ENCODE measurements at regions not wholly inside any gene's neighbourhood (a gene's known extent, or its start where the extent isn't known, plus 50 kb on each side); places are given as distances from the start of the nearest gene placed in this dataset.

GRCh38 chr5:57663466-57663865 lies 180.9 kb upstream of the ACTBL2 start:
- no peak overlapping the region for H3K4me3 ChIP-seq (ENCODE audit: low read depth, low read length)
- no peaks in the 10 kb centered on the region; the same call in 1 of the 2 replicates for H3K27me3 ChIP-seq (ENCODE audit: control insufficient read depth, insufficient read depth, low read length)
- TF ChIP-seq, protein P1, sequence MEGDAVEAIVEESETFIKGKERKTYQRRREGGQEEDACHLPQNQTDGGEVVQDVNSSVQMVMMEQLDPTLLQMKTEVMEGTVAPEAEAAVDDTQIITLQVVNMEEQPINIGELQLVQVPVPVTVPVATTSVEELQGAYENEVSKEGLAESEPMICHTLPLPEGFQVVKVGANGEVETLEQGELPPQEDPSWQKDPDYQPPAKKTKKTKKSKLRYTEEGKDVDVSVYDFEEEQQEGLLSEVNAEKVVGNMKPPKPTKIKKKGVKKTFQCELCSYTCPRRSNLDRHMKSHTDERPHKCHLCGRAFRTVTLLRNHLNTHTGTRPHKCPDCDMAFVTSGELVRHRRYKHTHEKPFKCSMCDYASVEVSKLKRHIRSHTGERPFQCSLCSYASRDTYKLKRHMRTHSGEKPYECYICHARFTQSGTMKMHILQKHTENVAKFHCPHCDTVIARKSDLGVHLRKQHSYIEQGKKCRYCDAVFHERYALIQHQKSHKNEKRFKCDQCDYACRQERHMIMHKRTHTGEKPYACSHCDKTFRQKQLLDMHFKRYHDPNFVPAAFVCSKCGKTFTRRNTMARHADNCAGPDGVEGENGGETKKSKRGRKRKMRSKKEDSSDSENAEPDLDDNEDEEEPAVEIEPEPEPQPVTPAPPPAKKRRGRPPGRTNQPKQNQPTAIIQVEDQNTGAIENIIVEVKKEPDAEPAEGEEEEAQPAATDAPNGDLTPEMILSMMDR (IDR thresholded peaks at IDR 0.05; ENCODE audit: insufficient read depth, low read depth, low read length): no peak
- ChIA-PET POLR2A (no interaction called here), CTCF (interaction anchor here (3.0 kb wide), 1 partner anchor 13 kb away, joined by 12 read pairs; no protein-coding TSS in a partner anchor)
- DNase-seq (ENCODE audit: low read depth): no peak
- H3K36me3 ChIP-seq (ENCODE audit: control insufficient read depth, insufficient read depth, low read length): no peaks in the 10 kb centered on the region

- TF ChIP-seq, protein P1 (IDR thresholded peaks at IDR 0.05; ENCODE audit: insufficient read depth, low read depth, low read length): no peak
- DNase-seq (ENCODE audit: low read depth): peak; percentile 4
- Histone ChIP-seq H3K4me3 (ENCODE audit: low read depth, low read length) (no peak overlapping the region), H3K27me3 (ENCODE audit: control insufficient read depth, insufficient read depth, low read length) (no peaks in the 10 kb centered on the region; the same call in 1 of the 2 replicates), H3K36me3 (ENCODE audit: control insufficient read depth, insufficient read depth, low read length) (no peaks in the 10 kb centered on the region)
- POLR2A ChIA-PET: no interaction called here
- CTCF ChIA-PET: interaction anchor here (3.0 kb wide), 1 partner anchor 12 kb away, joined by 12 read pairs; no protein-coding TSS in a partner anchor
Measured at GRCh38 chr5:57662991-57663390, 180.4 kb upstream of the ACTBL2 start.

DNA sequence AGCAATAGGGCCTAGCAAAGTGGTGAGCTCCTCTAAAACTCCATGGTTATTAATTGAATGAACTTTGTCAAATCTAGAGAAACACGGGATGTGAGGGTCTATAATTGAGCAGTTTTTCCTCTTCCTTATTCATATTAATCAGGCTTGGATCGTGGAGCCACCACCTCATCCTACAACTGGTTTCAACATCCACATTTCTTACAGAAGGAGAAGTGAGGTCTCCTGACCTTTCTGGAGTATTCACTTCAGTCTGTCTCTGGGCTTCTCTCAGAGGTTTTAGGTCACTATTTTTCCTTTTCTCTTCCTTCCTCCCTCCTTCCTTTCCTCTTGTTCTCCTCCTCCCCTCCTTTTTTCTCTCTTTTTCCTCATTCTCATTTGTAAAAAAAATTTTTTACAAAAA lies 177.3 kb upstream of the ACTBL2 start:
- Histone ChIP-seq H3K27me3 (ENCODE audit: control insufficient read depth, insufficient read depth, low read length) (no peaks in the 10 kb centered on the region), H3K36me3 (ENCODE audit: control insufficient read depth, insufficient read depth, low read length) (no peaks in the 10 kb centered on the region), H3K4me3 (ENCODE audit: low read depth, low read length) (no peak overlapping the region)
- TF ChIP-seq, protein P1 (IDR thresholded peaks at IDR 0.05; ENCODE audit: insufficient read depth, low read depth, low read length): no peak
- POLR2A ChIA-PET: no interaction called here
- CTCF ChIA-PET: interaction anchor here (2.8 kb wide), 1 partner anchor 10 kb away, joined by 21 read pairs; no protein-coding TSS in a partner anchor
- no peak for DNase-seq (ENCODE audit: low read depth)

DNA sequence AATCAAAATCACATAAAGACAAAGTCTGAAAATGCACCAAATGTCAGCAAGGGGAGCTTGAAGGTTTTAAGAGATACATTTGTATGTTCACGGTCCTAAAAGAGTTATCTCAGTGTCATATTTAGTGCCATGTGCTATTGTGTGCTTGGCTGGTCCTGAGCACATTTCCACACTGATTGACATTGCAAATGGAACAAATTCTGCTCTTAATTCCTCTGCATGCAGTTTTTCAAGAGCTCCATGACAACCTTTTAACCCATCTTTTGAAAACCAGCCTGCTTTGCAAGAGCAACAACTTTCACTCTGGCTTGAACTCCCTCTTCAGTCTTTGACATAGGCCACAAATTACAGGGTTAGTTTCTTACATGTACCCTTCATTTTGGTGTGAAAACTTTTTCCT lies 175.4 kb upstream of the ACTBL2 start:
- DNase-seq (ENCODE audit: low read depth): no peak
- Histone ChIP-seq H3K4me3 (ENCODE audit: low read depth, low read length) (no peak overlapping the region), H3K36me3 (ENCODE audit: control insufficient read depth, insufficient read depth, low read length) (no peaks in the 10 kb centered on the region), H3K27me3 (ENCODE audit: control insufficient read depth, insufficient read depth, low read length) (no peaks in the 10 kb centered on the region)
- POLR2A ChIA-PET: no interaction called here
- TF ChIP-seq, protein P1 (IDR thresholded peaks at IDR 0.05; ENCODE audit: insufficient read depth, low read depth, low read length): no peak
- CTCF ChIA-PET: interaction anchor here (0.7 to 2.8 kb wide), 2 partner anchors 8 to 120 kb away, joined by 4 to 21 read pairs; no protein-coding TSS in a partner anchor

GRCh38 chr5:57655228-57655627 lies 172.6 kb upstream of the ACTBL2 start:
- TF ChIP-seq, protein P1 (IDR thresholded peaks at IDR 0.05; ENCODE audit: insufficient read depth, low read depth, low read length): no peak
- ChIA-PET CTCF (no interaction called here), POLR2A (no interaction called here)
- DNase-seq (ENCODE audit: low read depth): no peak
- H3K27me3 ChIP-seq (ENCODE audit: control insufficient read depth, insufficient read depth, low read length): no peaks in the 10 kb centered on the region
- no peaks in the 10 kb centered on the region for H3K36me3 ChIP-seq (ENCODE audit: control insufficient read depth, insufficient read depth, low read length)
- H3K4me3 ChIP-seq (ENCODE audit: low read depth, low read length): no peak overlapping the region

Data from BJ (cell line).